ENCODE measurements at regions not wholly inside any gene's neighbourhood (a gene's known extent, or its start where the extent isn't known, plus 50 kb on each side); places are given as distances from the start of the nearest gene placed in this dataset.

DNA sequence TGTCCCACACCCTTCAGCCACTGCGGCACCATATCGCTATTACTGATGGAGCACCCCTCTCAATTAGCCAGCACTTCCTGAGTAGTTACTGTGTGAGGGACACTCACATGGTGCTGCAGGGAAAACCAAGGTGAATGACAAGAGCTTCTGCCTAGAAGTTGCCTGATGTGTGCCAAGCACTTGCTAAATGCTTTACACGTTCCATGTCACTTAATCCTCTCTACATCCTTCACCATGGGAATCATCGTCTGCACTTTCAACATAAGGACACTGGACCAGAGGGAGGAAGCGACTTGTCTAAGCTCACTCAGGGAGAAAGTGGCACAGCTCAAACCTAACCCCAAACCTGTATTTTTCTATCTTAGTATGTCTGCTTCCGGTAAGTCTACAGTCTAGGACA, 344.8 kb downstream of the SIPA1L2 start:
- H3K27ac ChIP-seq (ENCODE audit: control insufficient read depth, insufficient read depth, low read length) = no peak overlapping the region
- H3K4me3 ChIP-seq (ENCODE audit: control insufficient read depth in 2 of 3, extremely low read depth in 1 of 3, insufficient read depth in 2 of 3, low read depth in 1 of 3, low read length in 3 of 3) = no peak overlapping the region
- no peaks in the 10 kb centered on the region for H4K20me1 ChIP-seq (ENCODE audit: control insufficient read depth, extremely low read depth, insufficient read depth, low read length)
- no peaks in the 10 kb centered on the region for H3K9me1 ChIP-seq (ENCODE audit: control insufficient read depth, extremely low read depth, insufficient read depth, low read length)
- FAIRE-seq (no peak), DNase-seq (ENCODE audit: low read depth, low spot score) (no peak)
- H3K4me1 ChIP-seq (ENCODE audit: control insufficient read depth, extremely low read depth, insufficient read depth, low read length) = peaks cover 11% of the 10 kb centered on the region
- dilution Hi-C loops (cut with MboI; ENCODE audit: extremely low pct_ligation_motif_present, low sequenced_read_pairs) = no loop called here
- H3K4me2 ChIP-seq (ENCODE audit: control insufficient read depth, extremely low read depth, insufficient read depth, low read depth, low read length) = no peak overlapping the region
- H2AFZ ChIP-seq (ENCODE audit: control insufficient read depth, low read length) = no peak overlapping the region
- no peaks in the 10 kb centered on the region for H3K79me2 ChIP-seq (ENCODE audit: control insufficient read depth, insufficient read depth, low read length)
- TF ChIP-seq, protein P1, sequence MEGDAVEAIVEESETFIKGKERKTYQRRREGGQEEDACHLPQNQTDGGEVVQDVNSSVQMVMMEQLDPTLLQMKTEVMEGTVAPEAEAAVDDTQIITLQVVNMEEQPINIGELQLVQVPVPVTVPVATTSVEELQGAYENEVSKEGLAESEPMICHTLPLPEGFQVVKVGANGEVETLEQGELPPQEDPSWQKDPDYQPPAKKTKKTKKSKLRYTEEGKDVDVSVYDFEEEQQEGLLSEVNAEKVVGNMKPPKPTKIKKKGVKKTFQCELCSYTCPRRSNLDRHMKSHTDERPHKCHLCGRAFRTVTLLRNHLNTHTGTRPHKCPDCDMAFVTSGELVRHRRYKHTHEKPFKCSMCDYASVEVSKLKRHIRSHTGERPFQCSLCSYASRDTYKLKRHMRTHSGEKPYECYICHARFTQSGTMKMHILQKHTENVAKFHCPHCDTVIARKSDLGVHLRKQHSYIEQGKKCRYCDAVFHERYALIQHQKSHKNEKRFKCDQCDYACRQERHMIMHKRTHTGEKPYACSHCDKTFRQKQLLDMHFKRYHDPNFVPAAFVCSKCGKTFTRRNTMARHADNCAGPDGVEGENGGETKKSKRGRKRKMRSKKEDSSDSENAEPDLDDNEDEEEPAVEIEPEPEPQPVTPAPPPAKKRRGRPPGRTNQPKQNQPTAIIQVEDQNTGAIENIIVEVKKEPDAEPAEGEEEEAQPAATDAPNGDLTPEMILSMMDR (optimal IDR thresholded peaks at IDR 0.05 in 1 of 3, IDR thresholded peaks at IDR 0.05 in 1 of 3, conservative IDR thresholded peaks at IDR 0.05 in 1 of 3; ENCODE audit: extremely low read depth in 1 of 3, insufficient read depth in 2 of 3, low read length in 3 of 3) = no peak
- H3K9ac ChIP-seq (ENCODE audit: control insufficient read depth, extremely low read depth, insufficient read depth, low read length) = no peak overlapping the region
- H3K27me3 ChIP-seq (ENCODE audit: control insufficient read depth, extremely low read depth, insufficient read depth, low read length) = peaks cover 12% of the 10 kb centered on the region
- H3K9me3 ChIP-seq (ENCODE audit: control insufficient read depth, low read depth, low read length) = no peaks in the 10 kb centered on the region
- H3K36me3 ChIP-seq (ENCODE audit: control insufficient read depth in 2 of 2, extremely low read depth in 1 of 2, insufficient read depth in 2 of 2, low read length in 2 of 2) = no peaks in the 10 kb centered on the region

DNA sequence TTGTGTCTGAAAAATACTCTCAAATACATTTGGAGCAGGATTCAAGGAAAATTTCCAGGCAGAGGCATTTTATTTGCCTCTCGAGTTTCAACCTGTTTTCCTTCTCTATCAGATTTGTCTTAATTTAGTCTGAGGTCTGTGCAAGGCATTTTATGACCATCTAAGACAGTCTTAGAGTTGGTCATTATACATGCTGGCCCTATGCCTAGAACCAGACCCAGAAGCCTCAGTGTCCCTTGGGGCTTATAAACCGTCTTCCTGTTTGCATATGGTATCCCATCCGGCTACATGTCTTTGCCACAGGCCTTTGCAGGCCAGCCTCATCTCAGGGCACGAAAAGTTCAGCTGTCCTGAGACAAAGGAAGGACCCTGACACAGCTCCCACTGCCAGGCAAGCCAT, 346.1 kb downstream of the SIPA1L2 start:
- FAIRE-seq (no peak), DNase-seq (ENCODE audit: low read depth, low spot score) (no peak)
- no peak overlapping the region for H2AFZ ChIP-seq (ENCODE audit: control insufficient read depth, low read length)
- H3K9me3 ChIP-seq (ENCODE audit: control insufficient read depth, low read depth, low read length) = no peaks in the 10 kb centered on the region
- H3K4me3 ChIP-seq (ENCODE audit: control insufficient read depth in 2 of 3, extremely low read depth in 1 of 3, insufficient read depth in 2 of 3, low read depth in 1 of 3, low read length in 3 of 3) = no peak overlapping the region
- no peaks in the 10 kb centered on the region for H4K20me1 ChIP-seq (ENCODE audit: control insufficient read depth, extremely low read depth, insufficient read depth, low read length)
- H3K27me3 ChIP-seq (ENCODE audit: control insufficient read depth, extremely low read depth, insufficient read depth, low read length) = peaks cover 7% of the 10 kb centered on the region
- no peak overlapping the region for H3K4me2 ChIP-seq (ENCODE audit: control insufficient read depth, extremely low read depth, insufficient read depth, low read depth, low read length)
- peaks cover 11% of the 10 kb centered on the region for H3K4me1 ChIP-seq (ENCODE audit: control insufficient read depth, extremely low read depth, insufficient read depth, low read length)
- dilution Hi-C loops (cut with MboI; ENCODE audit: extremely low pct_ligation_motif_present, low sequenced_read_pairs) = no loop called here
- no peak overlapping the region for H3K9ac ChIP-seq (ENCODE audit: control insufficient read depth, extremely low read depth, insufficient read depth, low read length)
- H3K79me2 ChIP-seq (ENCODE audit: control insufficient read depth, insufficient read depth, low read length) = no peaks in the 10 kb centered on the region
- H3K36me3 ChIP-seq (ENCODE audit: control insufficient read depth in 2 of 2, extremely low read depth in 1 of 2, insufficient read depth in 2 of 2, low read length in 2 of 2) = no peaks in the 10 kb centered on the region
- H3K9me1 ChIP-seq (ENCODE audit: control insufficient read depth, extremely low read depth, insufficient read depth, low read length) = no peaks in the 10 kb centered on the region
- no peak overlapping the region for H3K27ac ChIP-seq (ENCODE audit: control insufficient read depth, insufficient read depth, low read length)
- TF ChIP-seq, protein P1 (optimal IDR thresholded peaks at IDR 0.05 in 1 of 3, IDR thresholded peaks at IDR 0.05 in 1 of 3, conservative IDR thresholded peaks at IDR 0.05 in 1 of 3; ENCODE audit: extremely low read depth in 1 of 3, insufficient read depth in 2 of 3, low read length in 3 of 3) = no peak
- TF ChIP-seq EZH2 (IDR thresholded peaks at IDR 0.05; ENCODE audit: low read length) = no peak

Measured in keratinocyte (primary cell).